HG03439 (cell line): ENCODE measurements at regions not wholly inside any gene's neighbourhood (a gene's known extent, or its start where the extent isn't known, plus 50 kb on each side); places are given as distances from the start of the nearest gene placed in this dataset.
"Not testable (repeated sequence)": the region's sequence is repeated elsewhere in the genome, so short reads cannot be mapped to it uniquely, and the experiment has no call there.

ENCODE experiments used
- ATAC-seq: cut with Tn5 transposase; IDR thresholded peaks from one replicate; pipeline ENCODE4 v1.9.1; 2021; ENCODE audit warnings: mild to moderate bottlenecking, moderate library complexity; ENCODE audit not compliant: unreplicated experiment

GRCh38 chr18:73563901-73564472 is 583.6 kb downstream of the FBXO15 start:
- ATAC-seq: no peak

GRCh38 chr18:73563345-73563744 is 584.3 kb downstream of the FBXO15 start:
- ATAC-seq: no peak

GRCh38 chr18:73556904-73557303 is 590.7 kb downstream of the FBXO15 start:
- no peak for ATAC-seq

- no peak for ATAC-seq
These were observed 595.5 kb downstream of the FBXO15 start for GRCh38 chr18:73552171-73552570.

- no peak for ATAC-seq
These were observed 596.4 kb downstream of the FBXO15 start for GRCh38 chr18:73551211-73551610.

- ATAC-seq: no peak
These were observed 598.4 kb downstream of the FBXO15 start for GRCh38 chr18:73549236-73549635.

GRCh38 chr18:73545472-73545871 is 602.2 kb downstream of the FBXO15 start:
- ATAC-seq: no peak

GRCh38 chr18:73544617-73545016 is 603.0 kb downstream of the FBXO15 start:
- ATAC-seq: no peak

- ATAC-seq: no peak
These were observed 603.6 kb downstream of the FBXO15 start for GRCh38 chr18:73544032-73544431.

GRCh38 chr18:73535990-73536389 is 611.6 kb downstream of the FBXO15 start:
- no peak for ATAC-seq

- ATAC-seq: no peak
These were observed 612.4 kb downstream of the FBXO15 start for GRCh38 chr18:73535189-73535588.

- ATAC-seq: no peak
These were observed 616.0 kb downstream of the FBXO15 start for GRCh38 chr18:73531601-73532000.

GRCh38 chr18:73528066-73528465 is 619.6 kb downstream of the FBXO15 start:
- no peak for ATAC-seq

- no peak for ATAC-seq
These were observed 627.4 kb downstream of the FBXO15 start for GRCh38 chr18:73520229-73520628.

- ATAC-seq: not testable (repeated sequence)
These were observed 631.6 kb downstream of the FBXO15 start for GRCh38 chr18:73516056-73516455.

GRCh38 chr18:73514449-73514848 is 633.2 kb downstream of the FBXO15 start:
- no peak for ATAC-seq

- no peak for ATAC-seq
These were observed 635.7 kb downstream of the FBXO15 start for GRCh38 chr18:73511771-73512503.

GRCh38 chr18:73509460-73509859 is 638.2 kb downstream of the FBXO15 start:
- ATAC-seq: no peak

GRCh38 chr18:73503326-73503725 is 635.5 kb upstream of the NETO1 start:
- ATAC-seq: no peak

GRCh38 chr18:73487966-73488365 is 620.2 kb upstream of the NETO1 start:
- no peak for ATAC-seq

GRCh38 chr18:73485166-73485565 is 617.4 kb upstream of the NETO1 start:
- ATAC-seq: no peak

- no peak for ATAC-seq
These were observed 615.1 kb upstream of the NETO1 start for GRCh38 chr18:73482901-73483300.

GRCh38 chr18:73479477-73479876 is 611.7 kb upstream of the NETO1 start:
- no peak for ATAC-seq
